ENCODE measurements at regions not wholly inside any gene's neighbourhood (a gene's known extent, or its start where the extent isn't known, plus 50 kb on each side); places are given as distances from the start of the nearest gene placed in this dataset.

- TF ChIP-seq CTCF (conservative IDR thresholded peaks at IDR 0.05; ENCODE audit: low read length) (no peak), EZH2phosphoT487 (IDR thresholded peaks at IDR 0.05; ENCODE audit: borderline replicate concordance, low read depth, low read length) (no peak)
Measured at GRCh38 chr5:102651466-102651865, 103.6 kb upstream of the PAM start.

Measured in OCI-LY7 (cell line).